ENCODE measurements at regions not wholly inside any gene's neighbourhood (a gene's known extent, or its start where the extent isn't known, plus 50 kb on each side); places are given as distances from the start of the nearest gene placed in this dataset.
"Not testable (repeated sequence)": the region's sequence is repeated elsewhere in the genome, so short reads cannot be mapped to it uniquely, and the experiment has no call there.

- no peaks in the 10 kb centered on the region for H3K4me1 ChIP-seq
- WGBS: 90% methylated on average over 3 of the region's 3 CpGs
Measured at GRCh38 chr6:106783640-106784566, 154.5 kb downstream of the QRSL1 start.

GRCh38 chr6:106782536-106783285 lies 153.3 kb downstream of the QRSL1 start:
- Histone ChIP-seq H3K27me3 (no peaks in the 10 kb centered on the region), H3K4me3 (no peak overlapping the region), H3K4me1 (no peaks in the 10 kb centered on the region), H3K9me3 (no peaks in the 10 kb centered on the region), H3K27ac (no peak overlapping the region), H3K36me3 (no peaks in the 10 kb centered on the region)
- DNase-seq (ENCODE audit: low spot score in 2 of 2): no peak
- WGBS: 72% methylated on average over 13 of the region's 13 CpGs
- TF ChIP-seq CTCF (IDR thresholded peaks at IDR 0.05) (no peak), EP300 (IDR thresholded peaks at IDR 0.05) (no peak), POLR2AphosphoS5 (IDR thresholded peaks at IDR 0.05) (no peak), POLR2A (IDR thresholded peaks at IDR 0.05) (no peak)

More at GRCh38 chr6:106783640-106784566, 154.5 kb downstream of the QRSL1 start:
- TF ChIP-seq POLR2A (IDR thresholded peaks at IDR 0.05): no peak
- TF ChIP-seq CTCF (IDR thresholded peaks at IDR 0.05): no peak
- no peak for TF ChIP-seq EP300 (IDR thresholded peaks at IDR 0.05)
- no peak for TF ChIP-seq POLR2AphosphoS5 (IDR thresholded peaks at IDR 0.05)
- H3K36me3 ChIP-seq: no peaks in the 10 kb centered on the region
- no peaks in the 10 kb centered on the region for H3K9me3 ChIP-seq
- H3K27me3 ChIP-seq: peaks cover 3% of the 10 kb centered on the region
- no peak for DNase-seq (ENCODE audit: low spot score in 2 of 2)
- H3K4me3 ChIP-seq: no peak overlapping the region
- no peak overlapping the region for H3K27ac ChIP-seq

GRCh38 chr6:106779552-106779951 lies 150.2 kb downstream of the QRSL1 start:
- not testable (repeated sequence) for H3K9me3 ChIP-seq; H3K27me3 ChIP-seq; H3K27ac ChIP-seq; DNase-seq (ENCODE audit: low spot score in 2 of 2); H3K36me3 ChIP-seq; H3K4me3 ChIP-seq; H3K4me1 ChIP-seq

DNA sequence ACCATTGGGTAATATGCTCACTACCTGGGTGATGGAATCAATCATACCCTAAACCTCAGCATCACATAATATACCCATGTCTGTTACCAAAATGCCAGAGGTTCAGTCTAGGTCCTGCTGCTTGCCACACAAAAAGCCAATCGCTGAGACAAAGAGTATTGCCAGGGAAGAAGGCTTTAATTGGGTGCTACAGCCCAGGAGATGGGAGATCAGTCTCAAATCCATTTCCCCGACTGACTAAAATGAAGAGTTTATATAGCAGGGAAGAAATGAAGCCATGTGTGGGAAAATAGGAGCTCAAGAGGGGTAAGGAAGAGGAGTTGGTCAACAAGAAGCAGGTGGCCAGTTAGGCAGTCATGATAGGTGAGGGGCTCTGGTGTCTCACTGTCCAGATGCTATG lies 149.6 kb downstream of the QRSL1 start:
- DNase-seq (ENCODE audit: low spot score in 2 of 2): no peak
- H3K4me3 ChIP-seq: no peak overlapping the region
- no peaks in the 10 kb centered on the region for H3K27me3 ChIP-seq
- H3K9me3 ChIP-seq: no peaks in the 10 kb centered on the region
- no peak for TF ChIP-seq POLR2A (IDR thresholded peaks at IDR 0.05)
- TF ChIP-seq EP300 (IDR thresholded peaks at IDR 0.05): no peak
- TF ChIP-seq POLR2AphosphoS5 (IDR thresholded peaks at IDR 0.05): no peak
- no peak for TF ChIP-seq CTCF (IDR thresholded peaks at IDR 0.05)
- no peak overlapping the region for H3K27ac ChIP-seq
- peaks cover under 1% of the 10 kb centered on the region for H3K4me1 ChIP-seq
- WGBS: 95% methylated on average over 2 of the region's 2 CpGs
- no peaks in the 10 kb centered on the region for H3K36me3 ChIP-seq

- no peaks in the 10 kb centered on the region for H3K36me3 ChIP-seq
- WGBS: 55% methylated on average over 8 of the region's 8 CpGs
- no peak overlapping the region for H3K27ac ChIP-seq
- DNase-seq (ENCODE audit: low spot score in 2 of 2): no peak
- H3K4me1 ChIP-seq: peaks cover 10% of the 10 kb centered on the region
- peaks cover 4% of the 10 kb centered on the region for H3K9me3 ChIP-seq
- H3K4me3 ChIP-seq: no peak overlapping the region
- H3K27me3 ChIP-seq: no peaks in the 10 kb centered on the region
- TF ChIP-seq POLR2A (IDR thresholded peaks at IDR 0.05): no peak
- TF ChIP-seq CTCF (IDR thresholded peaks at IDR 0.05): no peak
- TF ChIP-seq EP300 (IDR thresholded peaks at IDR 0.05): no peak
- TF ChIP-seq POLR2AphosphoS5 (IDR thresholded peaks at IDR 0.05): no peak
Measured at GRCh38 chr6:106773996-106774629, 144.7 kb downstream of the QRSL1 start.
